Fibroblast of skin of right biceps (primary cell): ENCODE measurements at regions not wholly inside any gene's neighbourhood (a gene's known extent, or its start where the extent isn't known, plus 50 kb on each side); places are given as distances from the start of the nearest gene placed in this dataset.
"Not testable (repeated sequence)": the region's sequence is repeated elsewhere in the genome, so short reads cannot be mapped to it uniquely, and the experiment has no call there.

Source experiments
- DNase-seq: peaks from one replicate; pipeline ENCODE4 v3.0.0-alpha.2; 2013

- DNase-seq = peak; percentile 30
These were observed 213.9 kb upstream of the SLITRK1 start for GRCh38 chr13:84096216-84096615.

DNA sequence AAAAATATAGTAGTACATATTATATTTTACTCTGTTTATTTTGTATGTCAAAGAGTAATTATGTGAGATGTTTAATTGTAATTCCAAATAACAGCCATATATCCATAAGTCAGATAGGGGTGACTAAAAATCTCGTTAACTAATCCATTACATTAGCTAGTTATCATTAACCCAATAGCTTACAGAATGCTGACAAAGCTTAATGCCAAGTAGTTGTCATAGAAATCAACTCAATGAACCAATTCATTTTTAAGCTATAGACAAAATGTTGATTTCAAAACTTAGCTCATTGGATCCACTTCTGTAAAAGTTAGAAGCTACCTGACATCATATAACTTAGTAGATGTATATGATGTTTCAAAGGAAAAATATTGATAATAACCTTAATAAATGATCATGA is 206.7 kb upstream of the SLITRK1 start:
- no peak for DNase-seq

GRCh38 chr13:84086847-84087162 is 204.5 kb upstream of the SLITRK1 start:
- no peak for DNase-seq

GRCh38 chr13:84086098-84086846 is 204.0 kb upstream of the SLITRK1 start:
- not testable (repeated sequence) for DNase-seq

- no peak for DNase-seq
These were observed 200.2 kb upstream of the SLITRK1 start for GRCh38 chr13:84082462-84082861.

GRCh38 chr13:84080748-84081530 is 198.7 kb upstream of the SLITRK1 start:
- DNase-seq = no peak

DNA sequence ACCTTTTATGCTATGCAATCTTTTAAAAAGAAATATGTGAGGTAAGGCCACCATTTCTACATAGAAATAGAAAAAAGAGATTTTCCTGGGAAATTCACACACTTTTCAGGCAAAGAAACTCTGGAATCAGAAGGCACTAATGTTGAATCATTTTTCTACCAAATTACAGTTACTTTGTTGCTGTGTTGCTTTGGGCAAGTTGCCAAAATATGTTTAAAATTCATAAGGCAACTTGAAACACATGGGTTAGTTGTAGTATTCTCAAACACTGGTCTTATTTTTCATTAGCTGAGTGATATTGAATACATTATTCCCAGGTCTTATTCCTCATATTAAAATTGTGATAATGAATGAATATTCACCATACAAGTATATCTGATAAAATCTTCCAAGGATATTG is 195.0 kb upstream of the SLITRK1 start:
- peak; percentile 10 for DNase-seq

DNA sequence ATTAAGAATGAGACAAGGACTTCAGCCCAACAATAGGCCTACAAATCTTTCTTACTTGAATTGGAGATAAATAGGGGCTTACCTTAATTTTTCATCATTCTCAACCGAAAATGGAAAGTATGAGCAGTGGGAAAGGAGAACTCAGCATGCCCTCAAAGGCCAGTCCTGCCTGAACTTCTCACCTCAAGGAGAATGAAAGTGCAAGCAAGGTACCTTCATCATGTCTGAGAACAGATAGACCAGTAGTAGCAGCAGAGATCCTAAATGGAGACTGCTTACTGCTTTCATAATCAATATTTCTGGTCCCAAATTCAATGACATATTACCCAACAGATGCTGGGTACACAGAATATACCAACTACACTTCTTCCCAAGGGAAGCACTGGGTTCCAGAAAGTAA is 194.0 kb upstream of the SLITRK1 start:
- DNase-seq = no peak

GRCh38 chr13:84050536-84050935 is 168.3 kb upstream of the SLITRK1 start:
- DNase-seq = peak; percentile 76

DNA sequence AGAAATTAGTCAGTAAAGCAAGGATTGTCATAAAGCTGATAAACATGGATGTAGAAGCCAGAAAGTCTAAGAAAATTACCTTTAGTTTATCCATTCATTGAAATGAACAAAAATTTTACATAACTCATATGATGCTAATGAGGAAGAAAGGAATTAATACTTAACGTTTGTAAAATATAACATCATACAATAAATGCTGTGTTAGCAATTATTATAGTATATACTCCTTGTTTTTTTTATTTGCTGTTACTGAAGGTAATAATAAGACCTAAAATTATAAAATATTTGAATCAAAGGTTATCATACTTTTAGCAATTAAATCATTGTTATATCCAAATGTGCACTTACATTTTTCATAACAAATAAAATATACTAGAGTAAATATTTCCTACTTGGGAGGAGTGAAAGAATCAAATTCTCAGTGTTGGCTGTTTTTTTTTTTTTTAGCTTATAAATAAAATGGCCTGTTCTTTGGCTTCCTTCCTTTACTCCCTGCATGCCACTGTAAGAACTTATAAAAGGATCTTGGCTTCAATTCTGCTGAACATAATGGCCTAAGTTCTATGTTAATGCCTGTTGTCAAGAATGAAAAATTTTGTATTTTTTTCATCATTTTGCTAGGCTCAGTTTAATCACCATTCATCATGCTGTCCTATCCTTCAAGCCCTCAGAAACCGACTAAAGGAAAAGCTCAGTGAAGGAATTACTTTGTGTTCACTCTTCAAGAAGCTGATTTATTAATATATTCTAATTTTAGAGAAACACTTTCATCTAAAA is 167.4 kb upstream of the SLITRK1 start:
- DNase-seq = no peak

GRCh38 chr13:84044805-84045204 is 162.5 kb upstream of the SLITRK1 start:
- DNase-seq = no peak

DNA sequence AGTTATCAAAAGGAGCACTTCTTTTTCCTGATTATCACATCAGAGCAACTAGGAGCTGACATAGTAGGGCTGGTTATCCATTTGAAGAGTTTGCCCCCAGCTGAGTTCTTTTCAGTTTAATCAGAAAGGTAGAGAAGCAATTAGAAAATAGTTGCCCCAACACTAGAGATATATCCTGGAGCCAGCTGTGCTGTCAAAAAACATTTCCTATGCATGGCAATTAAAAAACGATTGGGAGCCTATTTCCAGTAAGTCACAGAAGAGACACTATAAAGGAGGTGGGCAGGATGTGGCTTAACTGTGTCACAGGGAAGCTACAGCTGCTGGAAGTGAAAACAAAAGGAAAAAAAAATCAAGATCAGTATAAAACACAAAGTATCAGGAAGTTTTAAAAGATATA is 155.7 kb upstream of the SLITRK1 start:
- DNase-seq = no peak

- DNase-seq = peak; percentile 37
These were observed 149.8 kb upstream of the SLITRK1 start for GRCh38 chr13:84032116-84032515.

- no peak for DNase-seq
These were observed 148.8 kb upstream of the SLITRK1 start for GRCh38 chr13:84031120-84031519.

GRCh38 chr13:84029396-84029795 is 147.1 kb upstream of the SLITRK1 start:
- peak; percentile 38 for DNase-seq

GRCh38 chr13:84025824-84026223 is 143.6 kb upstream of the SLITRK1 start:
- no peak for DNase-seq

DNA sequence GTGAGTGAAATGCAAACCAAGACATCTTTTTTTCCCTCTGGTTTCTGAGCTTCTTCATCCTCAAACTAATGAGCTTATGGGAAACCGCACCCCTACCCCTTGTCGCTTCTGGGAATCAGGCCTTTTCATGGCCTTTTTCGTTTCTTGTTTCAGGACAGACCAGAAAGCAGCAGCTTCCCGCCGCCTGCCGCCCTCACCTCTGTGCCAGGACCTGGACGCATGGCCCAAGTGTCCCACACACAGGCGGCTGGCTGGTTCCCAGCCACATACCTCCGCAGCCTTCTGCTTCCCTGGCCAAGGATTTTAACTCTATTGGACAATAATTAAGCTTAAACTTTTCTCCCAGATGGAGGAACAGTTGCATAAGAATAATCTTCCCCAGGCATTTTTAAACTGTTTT is 114.1 kb upstream of the SLITRK1 start:
- DNase-seq = no peak

DNA sequence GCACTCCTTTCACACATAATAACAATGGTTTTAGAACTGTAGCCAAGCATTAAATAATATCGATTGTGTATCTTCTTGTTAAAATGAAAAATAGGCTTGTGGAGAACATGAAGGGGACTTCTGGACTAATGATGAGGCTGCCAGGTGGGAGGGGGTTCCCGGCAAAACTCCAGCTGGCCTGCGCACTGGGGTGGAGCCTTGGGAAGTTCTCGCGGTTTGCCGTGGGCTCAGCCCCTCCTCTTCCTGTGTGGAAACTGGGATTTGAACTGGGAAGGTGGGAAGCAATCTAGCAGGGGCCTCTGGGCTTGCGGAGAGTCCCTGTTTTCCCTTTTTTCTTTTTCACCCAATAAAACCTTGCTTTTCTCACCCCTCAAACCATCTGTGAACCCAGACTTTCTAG is 113.7 kb upstream of the SLITRK1 start:
- DNase-seq = no peak

- no peak for DNase-seq
These were observed 110.5 kb upstream of the SLITRK1 start for GRCh38 chr13:83992566-83993358.

DNA sequence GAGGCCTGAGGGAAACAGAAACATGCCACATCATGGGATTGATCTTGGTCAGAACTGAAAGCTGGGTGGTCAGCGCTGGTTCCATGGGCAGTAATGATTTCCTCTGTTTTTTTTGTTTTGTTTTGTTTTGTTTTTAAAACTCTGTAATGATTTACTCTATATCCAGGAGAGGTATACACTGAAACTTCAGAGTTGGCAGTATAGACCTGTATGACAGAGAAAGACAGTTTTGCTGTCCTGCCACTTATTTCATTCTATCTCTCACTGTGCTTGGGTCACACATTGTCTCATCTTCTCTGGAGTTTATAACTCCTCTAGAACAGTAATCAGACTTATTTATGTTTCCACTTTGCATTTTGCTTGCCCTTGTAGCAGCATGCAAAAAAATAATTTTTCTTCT is 105.1 kb upstream of the SLITRK1 start:
- no peak for DNase-seq

GRCh38 chr13:83984793-83985192 is 102.5 kb upstream of the SLITRK1 start:
- DNase-seq = no peak

DNA sequence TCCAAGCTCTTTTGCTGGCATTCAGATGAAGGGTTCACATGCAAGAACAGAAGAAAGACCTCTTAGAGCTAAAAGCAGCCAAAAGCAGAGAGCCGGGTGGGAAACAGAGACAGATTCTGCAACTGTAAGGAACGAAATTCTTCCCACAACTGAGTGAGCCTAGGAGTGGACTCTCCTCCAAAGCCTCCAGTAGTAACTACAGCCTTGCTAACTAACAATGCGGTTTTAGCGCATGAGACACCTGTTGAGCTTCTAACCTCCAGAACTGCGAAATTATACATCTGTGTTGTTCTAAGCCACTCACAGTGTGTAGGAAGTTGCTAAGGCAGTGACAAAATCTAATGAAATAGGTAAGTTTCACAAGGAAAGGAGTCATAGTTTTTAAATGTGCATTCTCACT is 98.1 kb upstream of the SLITRK1 start:
- peak; percentile 9 for DNase-seq

DNA sequence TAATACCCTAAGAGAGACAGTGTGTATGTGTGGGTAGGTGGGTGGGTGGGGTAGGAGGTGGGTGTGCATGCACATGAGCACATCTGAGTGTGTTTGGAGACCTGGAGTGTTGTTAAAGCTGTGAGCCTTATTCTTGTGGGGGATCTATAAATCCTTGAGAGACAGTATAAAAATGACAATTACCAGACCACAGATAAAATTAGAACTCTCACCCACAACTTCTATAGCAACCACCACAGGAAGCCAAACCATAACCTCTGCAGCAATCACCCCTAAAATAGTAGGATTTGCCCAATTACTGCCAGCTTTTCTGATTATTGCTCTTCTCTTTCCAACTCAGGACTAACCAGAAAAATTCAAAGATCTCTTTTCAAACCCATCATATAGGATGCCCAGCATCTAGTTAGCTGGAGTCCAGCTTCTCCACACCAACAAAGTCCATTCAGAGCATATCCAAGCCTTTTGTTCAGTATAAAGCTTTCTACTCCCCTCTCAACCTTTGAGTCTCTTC is 93.4 kb upstream of the SLITRK1 start:
- DNase-seq = no peak
